BLaER1 treated with 17β-estradiol and CSF1 and Interleukin-3, amounts not matched to agents 10 nM and 100 nM (cell line): ENCODE measurements at regions not wholly inside any gene's neighbourhood (a gene's known extent, or its start where the extent isn't known, plus 50 kb on each side); places are given as distances from the start of the nearest gene placed in this dataset.
A peak's percentile ranks its signal among the peaks of the same experiment; 100 is the strongest.

ENCODE experiments used
- H3K27ac ChIP-seq, 11 experiments: shearing (Covaris generic); formaldehyde crosslinking; 2 replicates each; pipeline ENCODE4 v1.8.1; 2022
- H3K27me3 ChIP-seq, 11 experiments: shearing (Covaris generic); formaldehyde crosslinking; 2 replicates each; pipeline ENCODE4 v1.8.1; 2022
- H3K36me3 ChIP-seq, 11 experiments: shearing (Covaris generic); formaldehyde crosslinking; 2 replicates each; pipeline ENCODE4 v1.8.1; 2022
- H3K4me1 ChIP-seq, 10 experiments: shearing (Covaris generic); formaldehyde crosslinking; 2 replicates each; pipeline ENCODE4 v1.8.1; 2022
- H3K4me2 ChIP-seq, 11 experiments: shearing (Covaris generic); formaldehyde crosslinking; 2 replicates each; pipeline ENCODE4 v1.8.1; 2022
- H3K4me3 ChIP-seq, 10 experiments: shearing (Covaris generic); formaldehyde crosslinking; 2 replicates each; pipeline ENCODE4 v1.8.1; 2022
- H3K9ac ChIP-seq, 11 experiments: shearing (Covaris generic); formaldehyde crosslinking; 2 replicates each; pipeline ENCODE4 v1.8.1; 2022
- H3K9me3 ChIP-seq, 11 experiments: shearing (Covaris generic); formaldehyde crosslinking; replicated peaks in 1 of 11; 2 replicates each; pipeline ENCODE4 v1.8.1; 2022
- H4K20me1 ChIP-seq, 11 experiments: shearing (Covaris generic); formaldehyde crosslinking; 2 replicates each; pipeline ENCODE4 v1.8.1; 2022
- Cebpa-rat ChIP-seq, 11 experiments: shearing (Covaris generic); IDR thresholded peaks; 2 replicates each; pipeline ENCODE4 v1.8.1; 2022

GRCh38 chr22:25399649-25400151 is 164.8 kb upstream of the GRK3 start:
- Histone ChIP-seq H3K4me3 (no peak overlapping the region), H3K4me2 (peak overlapping the region; percentile 94 to 100 (median 98)), H3K27me3 (peaks cover 0 to under 1% (median 0%) of the 10 kb centered on the region in 11 experiments; a peak in 1 of 22 replicates), H3K9me3 (no peaks in the 10 kb centered on the region), H4K20me1 (peaks cover 80 to 100% (median 88%) of the 10 kb centered on the region in 11 experiments), H3K27ac (no peak overlapping the region), H3K4me1 (peaks cover 60 to 91% (median 84%) of the 10 kb centered on the region in 10 experiments), H3K36me3 (peaks cover 0 to 9% (median 0%) of the 10 kb centered on the region in 11 experiments; a peak in 2 of 22 replicates), H3K9ac (no peak overlapping the region)
- no peak for TF ChIP-seq Cebpa-rat (IDR thresholded peaks at IDR 0.05)

- peak overlapping the region in 5 of 10 experiments; percentile 96 to 99 (median 98); a peak in 8 of 20 replicates for H3K4me3 ChIP-seq
- H4K20me1 ChIP-seq, result peaks cover 57 to 80% (median 64%) of the 10 kb centered on the region in 11 experiments
Observed at GRCh38 chr22:25402160-25402500, 162.3 kb upstream of the GRK3 start.

GRCh38 chr22:25402501-25403283 is 161.8 kb upstream of the GRK3 start:
- peak overlapping the region; percentile 83 to 99 (median 98) for H3K4me3 ChIP-seq
- peaks cover 74 to 83% (median 76%) of the 10 kb centered on the region in 10 experiments for H3K4me1 ChIP-seq
- H4K20me1 ChIP-seq, result peaks cover 51 to 75% (median 59%) of the 10 kb centered on the region in 11 experiments
- TF ChIP-seq Cebpa-rat (IDR thresholded peaks at IDR 0.05), result no peak
- peak overlapping the region; percentile 84 to 94 (median 89) for H3K9ac ChIP-seq
- no peaks in the 10 kb centered on the region for H3K36me3 ChIP-seq
- peak overlapping the region; percentile 94 to 100 (median 98) for H3K4me2 ChIP-seq
- H3K9me3 ChIP-seq, result no peaks in the 10 kb centered on the region
- no peaks in the 10 kb centered on the region for H3K27me3 ChIP-seq
- H3K27ac ChIP-seq, result peak overlapping the region; percentile 1 to 94 (median 86); a peak in 20 of 22 replicates

More at GRCh38 chr22:25402160-25402500, 162.3 kb upstream of the GRK3 start:
- Histone ChIP-seq H3K27ac (peak overlapping the region in 7 of 11 experiments; percentile 0 to 88 (median 85); a peak in 9 of 22 replicates), H3K4me2 (peak overlapping the region; percentile 94 to 100 (median 98)), H3K9me3 (no peaks in the 10 kb centered on the region), H3K36me3 (0 out of 22 replicates have a peak, but pooled peaks cover 0 to 2% (median 0%) of the 10 kb centered on the region in 11 experiments), H3K9ac (peak overlapping the region in 9 of 11 experiments; percentile 32 to 94 (median 89); a peak in 13 of 22 replicates), H3K27me3 (no peaks in the 10 kb centered on the region), H3K4me1 (peaks cover 75 to 86% (median 78%) of the 10 kb centered on the region in 10 experiments)
- TF ChIP-seq Cebpa-rat (IDR thresholded peaks at IDR 0.05), result no peak

GRCh38 chr22:25403284-25403810 is 161.1 kb upstream of the GRK3 start:
- Histone ChIP-seq H4K20me1 (peaks cover 45 to 68% (median 52%) of the 10 kb centered on the region in 11 experiments), H3K9me3 (no peaks in the 10 kb centered on the region), H3K9ac (peak overlapping the region; percentile 84 to 94 (median 89)), H3K36me3 (no peaks in the 10 kb centered on the region), H3K27me3 (no peaks in the 10 kb centered on the region), H3K27ac (peak overlapping the region; percentile 1 to 94 (median 86); a peak in 20 of 22 replicates), H3K4me2 (peak overlapping the region; percentile 94 to 100 (median 98)), H3K4me3 (peak overlapping the region; percentile 83 to 99 (median 98)), H3K4me1 (peaks cover 67 to 82% (median 71%) of the 10 kb centered on the region in 10 experiments)
- TF ChIP-seq Cebpa-rat (IDR thresholded peaks at IDR 0.05), result no peak

- peak overlapping the region; percentile 83 to 99 (median 98) for H3K4me3 ChIP-seq
- H3K27ac ChIP-seq, result peak overlapping the region in 10 of 11 experiments; percentile 82 to 94 (median 86); a peak in 20 of 22 replicates
- H3K27me3 ChIP-seq, result no peaks in the 10 kb centered on the region
- H3K36me3 ChIP-seq, result no peaks in the 10 kb centered on the region
- peak overlapping the region; percentile 94 to 100 (median 98) for H3K4me2 ChIP-seq
- H4K20me1 ChIP-seq, result peaks cover 39 to 62% (median 46%) of the 10 kb centered on the region in 11 experiments
- H3K9ac ChIP-seq, result peak overlapping the region; percentile 84 to 94 (median 89)
- peaks cover 62 to 81% (median 66%) of the 10 kb centered on the region in 10 experiments for H3K4me1 ChIP-seq
- TF ChIP-seq Cebpa-rat (IDR thresholded peaks at IDR 0.05), result no peak
- no peaks in the 10 kb centered on the region for H3K9me3 ChIP-seq
Observed at GRCh38 chr22:25403811-25404471, 160.5 kb upstream of the GRK3 start.

GRCh38 chr22:25404556-25404927 is 159.9 kb upstream of the GRK3 start:
- TF ChIP-seq Cebpa-rat (IDR thresholded peaks at IDR 0.05), result no peak
- Histone ChIP-seq H3K9ac (peak overlapping the region; percentile 84 to 94 (median 89)), H4K20me1 (peaks cover 33 to 56% (median 40%) of the 10 kb centered on the region in 11 experiments), H3K4me2 (peak overlapping the region; percentile 94 to 100 (median 98)), H3K4me1 (peaks cover 60 to 81% (median 65%) of the 10 kb centered on the region in 10 experiments), H3K36me3 (no peaks in the 10 kb centered on the region), H3K27me3 (no peaks in the 10 kb centered on the region), H3K9me3 (no peaks in the 10 kb centered on the region), H3K27ac (peak overlapping the region; percentile 39 to 94 (median 86); a peak in 21 of 22 replicates), H3K4me3 (peak overlapping the region; percentile 83 to 99 (median 98))

- Histone ChIP-seq H3K9me3 (no peaks in the 10 kb centered on the region), H3K4me3 (peak overlapping the region; percentile 83 to 99 (median 98)), H3K4me1 (peaks cover 53 to 75% (median 58%) of the 10 kb centered on the region in 10 experiments), H4K20me1 (peaks cover 26 to 50% (median 34%) of the 10 kb centered on the region in 11 experiments), H3K27ac (peak overlapping the region; percentile 82 to 94 (median 86)), H3K36me3 (no peaks in the 10 kb centered on the region), H3K4me2 (peak overlapping the region; percentile 94 to 100 (median 98)), H3K9ac (peak overlapping the region; percentile 84 to 94 (median 89)), H3K27me3 (no peaks in the 10 kb centered on the region)
- no peak for TF ChIP-seq Cebpa-rat (IDR thresholded peaks at IDR 0.05)
Observed at GRCh38 chr22:25404928-25405816, 159.3 kb upstream of the GRK3 start.
